Stimulated activated CD4-positive, alpha-beta T cell treated with anti-CD3 and anti-CD28 coated beads, Interleukin-12 subunit alpha, Interleukin-12 subunit beta, amount 100 ng/mL, for 24 hours (primary cell): ENCODE measurements at regions not wholly inside any gene's neighbourhood (a gene's known extent, or its start where the extent isn't known, plus 50 kb on each side); places are given as distances from the start of the nearest gene placed in this dataset.
A peak's percentile ranks its signal among the peaks of the same experiment; 100 is the strongest.

Source experiments
- DNase-seq, 2 experiments: peaks; one replicate each; pipeline ENCODE4 v3.0.0-alpha.2; 2020; ENCODE audit warnings: low read depth in 2 of 2

DNA sequence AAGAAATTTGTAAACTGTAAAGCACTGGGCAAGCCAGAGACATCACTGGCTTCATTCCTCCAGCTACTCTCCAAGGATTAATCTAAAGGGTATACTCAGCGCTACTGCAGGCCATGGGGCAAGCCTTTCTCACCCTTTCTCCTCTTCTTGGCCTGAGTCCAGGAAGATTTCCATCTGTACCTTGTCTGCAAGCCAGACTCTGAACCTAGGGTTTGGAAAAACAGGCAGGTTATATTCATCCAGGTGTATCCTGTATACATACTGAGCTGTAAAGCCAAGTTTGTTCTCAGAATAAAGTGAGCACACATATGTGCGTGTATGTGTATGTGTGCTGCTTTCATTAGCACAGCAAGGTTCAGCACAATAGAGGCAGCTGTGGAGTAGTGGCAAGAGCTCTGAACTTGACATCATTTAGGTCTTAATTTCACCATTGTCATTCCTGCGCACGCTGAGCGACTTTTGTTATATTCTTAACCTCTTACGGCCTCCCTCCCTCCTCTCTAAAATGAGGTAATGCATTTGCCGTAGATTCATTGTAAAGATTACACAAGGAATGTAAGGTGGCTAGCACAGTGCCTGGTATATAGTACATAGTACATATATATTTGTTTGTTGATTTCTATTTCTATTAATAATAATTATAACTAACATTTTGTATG is 128.1 kb upstream of the JUN start:
- no peak for DNase-seq

DNA sequence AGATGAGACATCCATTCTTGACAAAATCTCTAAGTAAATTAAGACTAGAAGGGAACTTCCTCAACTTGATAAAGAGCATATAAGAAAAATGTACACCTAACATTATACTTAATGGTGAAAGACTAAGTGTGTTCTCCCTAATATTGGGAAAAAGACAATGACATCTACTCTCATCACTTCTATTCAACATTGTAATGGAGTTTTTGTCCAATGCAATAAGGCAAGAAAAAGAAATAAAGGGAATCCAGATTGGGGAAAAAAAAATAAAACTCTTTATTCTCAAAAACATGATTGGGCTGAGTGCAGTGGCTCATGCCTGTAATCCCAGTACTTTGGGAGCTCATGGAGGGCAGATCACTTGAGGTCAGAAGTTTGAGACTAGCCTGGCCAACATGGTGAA is 131.1 kb upstream of the JUN start:
- no peak for DNase-seq

GRCh38 chr1:58917436-58917835 is 133.6 kb upstream of the JUN start:
- DNase-seq: no peak

DNA sequence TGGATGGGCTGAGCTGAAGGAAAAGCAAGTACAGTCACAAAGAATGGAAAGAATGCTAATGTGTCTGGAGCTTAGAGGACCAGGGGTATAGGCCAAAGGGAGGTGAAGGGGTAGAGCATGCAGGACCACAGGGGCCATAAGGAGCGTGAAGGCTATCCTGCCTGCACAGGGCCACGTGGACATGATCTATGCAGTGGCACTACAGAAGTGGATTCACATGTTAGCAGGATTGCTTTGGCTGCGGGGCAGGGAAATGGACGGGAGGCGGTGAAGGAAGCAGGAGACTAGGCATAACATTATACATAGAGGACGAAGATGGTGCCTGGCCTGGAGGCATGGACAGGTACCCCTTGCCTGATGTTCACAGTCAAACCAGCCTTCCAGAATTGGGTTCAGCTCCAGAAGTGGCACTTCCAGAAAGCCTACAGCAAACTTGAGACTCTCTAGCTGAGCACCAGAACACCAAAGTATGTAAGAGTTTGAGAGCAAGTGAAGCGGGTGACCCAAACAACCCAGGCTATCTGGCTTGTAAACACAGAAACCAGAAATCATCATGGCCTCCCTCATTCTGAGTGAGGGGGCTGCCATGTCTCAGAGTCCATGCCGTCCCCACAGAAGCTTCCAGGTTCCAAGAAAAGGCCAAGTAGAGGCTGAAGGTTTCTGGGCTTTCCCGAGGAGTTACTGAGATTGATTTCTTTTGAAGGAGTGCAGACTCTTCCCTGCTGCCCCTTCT is 135.5 kb upstream of the JUN start:
- DNase-seq: no peak

DNA sequence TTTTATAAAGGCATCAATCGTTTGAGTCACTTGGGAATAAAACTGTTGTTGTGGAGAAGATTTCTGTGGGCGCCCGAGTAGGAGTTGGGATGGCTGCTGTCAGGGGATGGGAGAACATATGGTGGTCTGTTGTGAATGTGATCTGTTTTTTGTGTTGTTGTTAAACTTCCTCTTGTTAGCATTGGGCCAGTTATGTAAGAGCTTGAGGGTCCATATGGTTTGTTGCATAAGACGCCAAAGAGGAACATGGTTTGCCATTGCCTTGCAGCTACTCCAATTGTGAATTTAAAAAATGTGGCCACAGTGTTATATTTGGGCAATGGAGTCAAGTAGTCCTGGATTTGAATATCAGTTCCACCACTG is 136.1 kb upstream of the JUN start:
- DNase-seq: no peak

DNA sequence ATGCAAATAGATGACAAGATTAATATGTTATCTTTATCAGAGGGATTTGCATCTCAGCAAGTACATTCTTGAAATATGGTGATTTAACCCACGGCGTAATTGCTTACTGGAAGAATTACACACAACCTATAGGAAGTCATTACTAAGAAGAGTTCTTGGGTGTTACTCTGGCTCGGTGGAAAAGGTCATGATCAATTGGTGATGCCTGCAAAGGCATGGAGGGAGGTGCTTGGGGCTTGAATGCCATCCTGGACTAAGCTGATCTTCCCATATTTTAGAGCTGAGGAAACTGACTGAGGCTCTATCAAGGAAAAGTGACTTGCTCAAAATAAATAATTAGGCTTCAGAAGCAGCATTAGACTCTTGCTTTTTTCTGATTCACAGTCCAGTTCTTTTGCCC is 137.5 kb upstream of the JUN start:
- no peak for DNase-seq

GRCh38 chr1:58921751-58922150 is 137.9 kb upstream of the JUN start:
- no peak for DNase-seq

DNA sequence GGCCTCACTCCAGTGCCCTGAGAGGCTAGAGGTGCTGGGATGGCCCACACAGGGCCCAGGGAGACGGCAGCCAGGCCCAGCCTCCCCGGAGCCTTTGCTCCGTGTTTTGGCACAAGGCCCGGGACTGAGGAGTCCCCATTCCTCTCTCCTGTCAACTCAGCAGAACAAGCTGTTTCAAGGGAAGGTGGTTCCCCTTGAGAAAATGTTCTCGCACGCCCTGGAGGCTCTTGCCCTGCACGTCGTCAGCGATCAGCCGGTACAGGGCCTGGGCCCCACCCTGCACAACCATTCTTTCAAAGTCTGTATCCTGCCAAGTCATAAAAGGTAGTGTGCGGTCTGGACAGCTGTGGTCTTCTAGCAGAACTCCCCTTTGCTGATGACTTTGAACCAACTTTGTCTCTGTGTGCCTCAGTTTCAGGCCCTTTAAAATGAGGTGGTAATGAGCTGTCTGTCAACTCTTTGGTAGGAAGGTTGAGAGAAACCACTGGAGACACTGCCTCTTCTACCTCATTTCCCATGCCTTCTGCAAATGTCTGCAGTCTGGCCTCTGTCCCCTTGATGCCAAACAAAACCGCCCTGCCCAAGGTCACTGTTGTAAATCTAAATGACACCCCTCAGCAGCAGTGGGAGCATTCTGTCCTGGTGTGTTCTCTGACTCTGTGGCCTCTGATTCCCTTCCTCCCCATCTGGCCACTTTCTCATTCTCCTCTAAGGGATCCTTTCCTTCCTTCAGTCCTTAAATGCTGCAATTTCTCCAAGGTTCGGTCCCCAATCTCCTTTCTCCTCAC is 138.6 kb upstream of the JUN start:
- no peak for DNase-seq

DNA sequence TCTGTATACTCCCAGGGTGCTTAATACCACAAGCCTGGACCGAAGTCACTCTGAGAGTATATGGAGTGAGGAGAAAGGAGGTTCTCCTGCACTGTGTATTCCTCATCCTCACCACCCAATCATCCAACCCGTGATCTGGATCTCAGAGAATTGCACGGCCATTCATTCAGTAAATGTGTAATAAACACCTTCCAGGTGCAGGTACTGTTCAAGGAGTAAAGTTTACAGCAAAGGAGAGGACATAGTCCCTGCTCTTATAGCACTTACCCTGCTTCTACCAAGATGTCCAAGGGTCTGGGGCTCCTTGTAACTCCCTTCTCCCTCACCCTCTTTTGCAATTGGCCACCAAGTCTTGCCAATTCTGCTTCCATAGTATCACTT is 139.2 kb upstream of the JUN start:
- no peak for DNase-seq

- DNase-seq: no peak
These were observed 140.2 kb upstream of the JUN start for GRCh38 chr1:58924016-58924565.

DNA sequence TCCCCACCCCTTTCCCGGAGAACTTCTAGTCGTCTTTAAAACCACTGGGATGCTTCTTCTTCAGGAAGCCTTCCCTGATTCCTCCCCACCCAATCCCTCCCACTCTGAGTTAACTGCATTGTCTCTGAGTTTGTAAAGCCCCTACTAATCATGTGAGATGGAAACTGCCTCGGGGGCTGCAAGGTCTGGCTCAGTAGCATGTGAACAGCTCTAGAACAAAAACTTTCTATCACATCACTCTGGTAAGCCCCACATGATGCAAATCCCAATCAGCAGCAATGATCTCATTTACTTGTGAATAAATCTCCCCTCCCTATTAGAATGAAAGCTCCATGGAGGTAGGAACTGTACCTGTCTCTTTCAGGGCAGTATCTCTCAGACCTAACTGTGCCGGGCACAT is 141.0 kb upstream of the JUN start:
- no peak for DNase-seq

DNA sequence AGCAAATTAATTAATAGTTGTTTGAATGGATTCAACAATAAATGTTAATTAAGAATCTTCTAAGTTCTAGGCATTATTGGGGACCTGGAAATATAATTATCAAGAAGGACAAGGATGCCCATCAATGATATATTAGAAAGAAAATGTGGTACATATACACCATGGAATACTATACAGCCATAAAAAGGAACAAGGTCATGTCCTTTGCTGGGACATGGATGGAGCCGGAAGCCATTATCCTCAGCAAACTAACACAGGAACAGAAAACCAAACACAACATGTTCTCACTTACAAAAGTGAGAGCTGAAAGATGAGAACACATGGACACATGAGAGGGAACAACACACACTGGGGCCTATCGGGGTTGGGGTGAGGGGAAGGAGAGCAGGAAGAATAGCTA is 141.4 kb upstream of the JUN start:
- DNase-seq: no peak

- no peak for DNase-seq
These were observed 142.3 kb upstream of the JUN start for GRCh38 chr1:58926152-58926551.

- DNase-seq: no peak
These were observed 143.3 kb upstream of the JUN start for GRCh38 chr1:58927041-58927721.

DNA sequence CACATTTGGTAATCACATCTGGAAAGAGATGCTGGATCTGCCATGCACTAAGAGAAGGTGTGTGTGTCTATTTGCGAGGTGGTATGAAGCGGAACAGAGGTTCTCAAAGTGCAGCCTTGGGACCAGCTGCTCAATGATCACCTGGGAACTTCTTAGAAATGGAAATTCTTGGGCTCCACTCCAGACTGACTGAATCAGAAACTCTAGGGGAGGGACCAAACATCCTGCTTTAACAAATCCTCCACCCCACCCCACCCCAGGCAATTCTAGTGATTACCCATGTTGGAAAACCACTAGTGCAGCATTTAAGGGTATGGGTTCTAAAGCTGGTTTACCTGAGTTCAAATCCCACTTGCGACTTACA is 143.9 kb upstream of the JUN start:
- no peak for DNase-seq

- no peak for DNase-seq
These were observed 144.7 kb upstream of the JUN start for GRCh38 chr1:58928514-58928913.

GRCh38 chr1:58929671-58930325 is 146.0 kb upstream of the JUN start:
- peak; percentile 24 to 39 for DNase-seq

DNA sequence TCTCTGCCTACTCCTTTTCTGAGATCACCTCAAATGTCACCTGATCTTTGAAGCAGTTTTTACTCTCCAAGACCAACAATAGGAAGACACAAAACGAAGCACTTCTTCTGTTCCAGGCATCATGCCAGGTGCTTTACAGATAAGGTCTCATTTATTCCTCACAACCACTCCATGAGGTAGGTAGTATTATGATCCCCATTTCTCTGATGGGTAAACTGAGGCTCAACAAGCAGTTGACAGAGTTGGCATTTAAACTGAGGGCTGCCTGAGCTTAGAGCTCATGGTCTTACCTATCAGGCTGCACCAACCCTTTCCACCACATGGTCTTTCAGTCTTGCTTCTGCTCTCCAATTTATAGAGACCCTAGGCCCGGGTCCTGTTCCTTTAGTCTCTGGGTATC is 147.2 kb upstream of the JUN start:
- DNase-seq: no peak

GRCh38 chr1:58931756-58932155 is 147.9 kb upstream of the JUN start:
- no peak for DNase-seq

- no peak for DNase-seq
These were observed 149.2 kb upstream of the JUN start for GRCh38 chr1:58932859-58933598.

GRCh38 chr1:58933599-58933926 is 149.7 kb upstream of the JUN start:
- no peak for DNase-seq
